A673 (cell line): ENCODE measurements at regions not wholly inside any gene's neighbourhood (a gene's known extent, or its start where the extent isn't known, plus 50 kb on each side); places are given as distances from the start of the nearest gene placed in this dataset.

Experiments used
- BruUV-seq: library from RNA; stranded (reverse); fragments of 400-500 nt; replicated peaks from 2 replicates; lab custom pipeline; 2021; lab: Mats Ljungman, UMichigan
- CTCF ChIA-PET: fragments of 300-600 bp; sonication (Branson Sonifier 250); formaldehyde crosslinking; loops from one replicate; lab custom pipeline; 2022; ENCODE audit warnings: antibody characterized with exemption; lab: Charles Lee
- POLR2A ChIA-PET: fragments of 300-600 bp; sonication (Branson Sonifier 250); formaldehyde crosslinking; loops from one replicate; lab custom pipeline; 2022; ENCODE audit warnings: antibody characterized with exemption; ENCODE audit not compliant: low non-redundant PET; lab: Charles Lee
- DNase-seq: peaks from one replicate; pipeline ENCODE4 v3.0.0-alpha.2; 2015; ENCODE audit warnings: low spot score
- H3K27ac ChIP-seq: fragments of 200-600 bp; sonication (generic); 2 replicates; pipeline ENCODE4 v1.5.1; 2016; ENCODE audit warnings: mixed run types, low read depth, mild to moderate bottlenecking, mixed read lengths, antibody characterized with exemption, low read length; ENCODE audit not compliant: poor library complexity, severe bottlenecking
- H3K27me3 ChIP-seq: fragments of 200-600 bp; sonication (generic); replicated peaks from 2 replicates; pipeline ENCODE4 v1.6.1; 2017; ENCODE audit warnings: mixed run types, low read depth, mild to moderate bottlenecking, mixed read lengths, antibody characterized with exemption, low read length; ENCODE audit not compliant: insufficient read depth, poor library complexity
- H3K36me3 ChIP-seq: fragments of 200-600 bp; sonication (generic); 2 replicates; pipeline ENCODE4 v1.6.1; 2016; ENCODE audit warnings: mixed run types, mild to moderate bottlenecking, mixed read lengths, antibody characterized with exemption, low read length; ENCODE audit not compliant: insufficient read depth, poor library complexity, severe bottlenecking
- H3K4me1 ChIP-seq: fragments of 200-600 bp; sonication (generic); 2 replicates; pipeline ENCODE4 v1.6.1; 2017; ENCODE audit warnings: mixed run types, mild to moderate bottlenecking, mixed read lengths, antibody characterized with exemption, low read length; ENCODE audit not compliant: insufficient read depth, poor library complexity, severe bottlenecking
- H3K4me3 ChIP-seq: fragments of 200-600 bp; sonication (generic); 2 replicates; pipeline ENCODE4 v1.5.1; 2016; ENCODE audit warnings: low read depth, mixed run types, mild to moderate bottlenecking, mixed read lengths, low read length; ENCODE audit not compliant: poor library complexity, severe bottlenecking
- H3K9me3 ChIP-seq: fragments of 200-600 bp; sonication (generic); 2 replicates; pipeline ENCODE4 v1.6.1; 2016; ENCODE audit warnings: mixed run types, low read depth, mild to moderate bottlenecking, mixed read lengths, antibody characterized with exemption, low read length; ENCODE audit not compliant: poor library complexity, severe bottlenecking
- CTCF ChIP-seq: fragments of 300-800, 200-600 bp; sonication (generic); conservative IDR thresholded peaks from 2 replicates; pipeline ENCODE4 v1.5.1; 2017; ENCODE audit warnings: low read depth, mild to moderate bottlenecking, antibody characterized with exemption, low read length, moderate library complexity, mixed read lengths
- EZH2 ChIP-seq: fragments of 200-600 bp; sonication (generic); IDR thresholded peaks from 2 replicates; pipeline ENCODE4 v1.6.1; 2017; ENCODE audit warnings: borderline replicate concordance, low read depth, mild to moderate bottlenecking, mixed read lengths, antibody characterized with exemption, low read length; ENCODE audit not compliant: poor library complexity, severe bottlenecking
- intact Hi-C: fragments of 100-400 bp; cut with micrococcal nuclease; formaldehyde crosslinking; loops from one replicate; pipeline ENCODE4 v1.10.0; 2022; ENCODE audit not compliant: unreplicated experiment

GRCh38 chr5:36494028-36494427 lies 112.4 kb upstream of the SLC1A3 start:
- no peaks in the 10 kb centered on the region for H3K36me3 ChIP-seq
- H3K9me3 ChIP-seq: no peaks in the 10 kb centered on the region
- no peak for DNase-seq
- peaks cover 33% of the 10 kb centered on the region for H3K4me1 ChIP-seq
- H3K27ac ChIP-seq: no peak overlapping the region
- TF ChIP-seq CTCF: no peak
- TF ChIP-seq EZH2: no peak
- CTCF ChIA-PET: no interaction called here
- no TSS peak for BruUV-seq
- H3K27me3 ChIP-seq: peaks cover 10% of the 10 kb centered on the region
- intact Hi-C loops: no loop called here
- no peak overlapping the region for H3K4me3 ChIP-seq
- POLR2A ChIA-PET: no interaction called here

GRCh38 chr5:36494841-36495601 lies 111.4 kb upstream of the SLC1A3 start:
- intact Hi-C loops: no loop called here
- H3K9me3 ChIP-seq: no peaks in the 10 kb centered on the region
- peaks cover 11% of the 10 kb centered on the region for H3K27me3 ChIP-seq
- H3K36me3 ChIP-seq: no peaks in the 10 kb centered on the region
- DNase-seq: peak; percentile 17
- H3K4me3 ChIP-seq: no peak overlapping the region
- H3K27ac ChIP-seq: no peak overlapping the region
- TF ChIP-seq EZH2 (no peak), CTCF (no peak)
- BruUV-seq: no TSS peak
- POLR2A ChIA-PET: no interaction called here
- CTCF ChIA-PET: interaction anchor here (0.6 kb wide), 1 partner anchor 245 kb away, joined by 10 read pairs; no protein-coding TSS in a partner anchor
- H3K4me1 ChIP-seq: peaks cover 33% of the 10 kb centered on the region

GRCh38 chr5:36495611-36496010 lies 110.8 kb upstream of the SLC1A3 start:
- no peak overlapping the region for H3K4me3 ChIP-seq
- no peak for TF ChIP-seq EZH2
- no peak for TF ChIP-seq CTCF
- peaks cover 33% of the 10 kb centered on the region for H3K4me1 ChIP-seq
- ChIA-PET POLR2A (no interaction called here), CTCF (interaction anchor here (0.6 kb wide), 1 partner anchor 244 kb away, joined by 10 read pairs; no protein-coding TSS in a partner anchor)
- BruUV-seq: no TSS peak
- intact Hi-C loops: no loop called here
- H3K27ac ChIP-seq: no peak overlapping the region
- DNase-seq: no peak
- H3K9me3 ChIP-seq: no peaks in the 10 kb centered on the region
- peaks cover 11% of the 10 kb centered on the region for H3K27me3 ChIP-seq
- H3K36me3 ChIP-seq: no peaks in the 10 kb centered on the region
